ENCODE measurements at regions not wholly inside any gene's neighbourhood (a gene's known extent, or its start where the extent isn't known, plus 50 kb on each side); places are given as distances from the start of the nearest gene placed in this dataset.

- DNase-seq: no peak
Measured at GRCh38 chr5:173767574-173768266, 120.4 kb upstream of the CPEB4 start.

- DNase-seq: no peak
Measured at GRCh38 chr5:173768267-173768806, 119.8 kb upstream of the CPEB4 start.

GRCh38 chr5:173768891-173769290 is 119.3 kb upstream of the CPEB4 start:
- DNase-seq: no peak

- no peak for DNase-seq
Measured at GRCh38 chr5:173770637-173771036, 117.5 kb upstream of the CPEB4 start.

DNA sequence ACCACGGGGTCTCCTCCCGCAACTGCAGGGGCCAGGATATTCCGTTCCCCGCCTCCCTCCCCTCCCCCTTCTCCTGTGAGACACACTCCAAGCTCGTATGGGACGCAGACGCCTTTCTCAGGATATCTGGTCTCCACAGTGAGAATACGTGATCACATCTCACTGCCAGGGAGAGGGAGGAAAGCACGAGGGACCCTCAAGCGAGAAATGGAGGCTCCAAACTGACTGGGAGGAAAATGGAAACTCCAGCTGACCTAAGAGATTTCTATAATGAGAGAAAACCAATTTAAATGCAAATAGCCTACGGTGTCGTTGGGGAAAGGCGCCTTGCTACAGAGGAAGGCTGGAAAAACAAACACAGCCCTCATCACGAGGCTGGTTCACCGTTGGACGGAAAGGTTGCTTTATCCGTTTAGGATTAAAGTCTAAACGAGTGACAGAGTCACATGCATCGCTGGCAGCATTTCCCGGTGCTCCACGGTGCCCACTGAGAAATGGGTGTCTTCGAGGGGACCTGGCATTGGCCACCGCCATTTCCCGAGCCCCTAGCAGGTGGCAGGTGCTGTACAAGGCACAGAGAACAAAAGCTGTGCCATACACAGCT is 116.9 kb upstream of the CPEB4 start:
- DNase-seq: no peak

DNA sequence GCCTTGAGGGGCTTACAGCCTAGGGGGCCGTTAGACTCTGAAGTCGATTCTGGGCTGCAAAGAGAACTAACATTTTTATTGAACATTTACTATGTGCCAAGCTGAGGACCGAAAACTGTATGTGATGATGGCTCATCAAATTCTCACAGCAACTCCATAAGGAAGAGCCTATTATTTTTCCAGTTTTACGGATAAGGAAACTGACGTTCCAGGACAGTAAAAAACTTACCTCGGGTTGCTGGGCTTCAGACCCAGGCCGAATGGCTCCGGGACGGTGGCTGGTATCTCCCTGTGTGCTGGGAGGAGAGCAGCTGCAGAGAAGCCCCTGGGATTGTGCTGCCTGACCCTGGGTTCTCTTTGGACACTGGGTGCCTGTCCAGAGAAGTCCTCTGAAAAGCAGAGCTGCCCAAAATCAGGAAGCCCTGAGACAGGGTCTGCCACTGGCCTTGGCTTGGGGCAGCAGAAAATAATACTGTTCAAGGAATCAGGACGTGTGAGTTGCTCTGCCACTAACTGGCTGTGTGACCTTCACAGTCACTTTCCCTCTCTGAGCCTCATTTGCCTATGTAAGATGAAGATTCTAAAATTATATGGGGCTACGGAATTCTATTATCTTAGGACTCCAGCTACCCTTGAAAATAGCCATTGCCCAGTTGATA is 116.3 kb upstream of the CPEB4 start:
- DNase-seq: no peak

DNA sequence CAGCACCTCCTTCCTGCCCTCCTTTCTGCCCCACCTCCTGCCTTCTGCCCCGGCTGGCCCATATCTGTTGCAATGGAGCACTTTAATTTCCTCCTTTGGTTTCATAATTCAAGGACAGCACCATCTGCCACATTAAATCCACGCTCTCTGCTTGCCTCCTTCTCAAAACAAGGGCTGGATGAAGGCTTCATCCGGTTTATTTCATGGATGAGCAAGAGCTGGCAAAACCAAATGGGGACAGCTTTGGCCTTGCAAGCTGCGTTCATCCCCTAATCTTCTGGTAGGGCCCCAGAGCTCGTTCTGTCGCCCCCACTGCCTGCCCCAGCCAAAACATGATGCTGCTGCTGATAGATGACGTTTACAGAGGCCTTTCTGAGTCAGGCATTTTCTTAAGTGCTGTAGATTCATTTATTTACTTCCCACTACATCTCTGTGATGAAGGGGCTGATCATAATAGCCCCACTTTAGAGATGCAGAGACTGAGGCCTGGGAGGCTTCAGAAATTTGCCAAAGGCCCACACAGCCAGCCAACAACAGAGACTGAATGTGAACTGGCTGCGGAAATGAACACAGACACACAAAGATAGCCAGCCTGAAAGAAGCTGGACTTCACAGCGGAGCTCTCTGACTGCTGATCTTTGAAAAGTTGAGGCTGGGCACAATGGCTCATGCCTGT is 115.6 kb upstream of the CPEB4 start:
- no peak for DNase-seq

- DNase-seq: no peak
Measured at GRCh38 chr5:173774271-173774761, 113.8 kb upstream of the CPEB4 start.

DNA sequence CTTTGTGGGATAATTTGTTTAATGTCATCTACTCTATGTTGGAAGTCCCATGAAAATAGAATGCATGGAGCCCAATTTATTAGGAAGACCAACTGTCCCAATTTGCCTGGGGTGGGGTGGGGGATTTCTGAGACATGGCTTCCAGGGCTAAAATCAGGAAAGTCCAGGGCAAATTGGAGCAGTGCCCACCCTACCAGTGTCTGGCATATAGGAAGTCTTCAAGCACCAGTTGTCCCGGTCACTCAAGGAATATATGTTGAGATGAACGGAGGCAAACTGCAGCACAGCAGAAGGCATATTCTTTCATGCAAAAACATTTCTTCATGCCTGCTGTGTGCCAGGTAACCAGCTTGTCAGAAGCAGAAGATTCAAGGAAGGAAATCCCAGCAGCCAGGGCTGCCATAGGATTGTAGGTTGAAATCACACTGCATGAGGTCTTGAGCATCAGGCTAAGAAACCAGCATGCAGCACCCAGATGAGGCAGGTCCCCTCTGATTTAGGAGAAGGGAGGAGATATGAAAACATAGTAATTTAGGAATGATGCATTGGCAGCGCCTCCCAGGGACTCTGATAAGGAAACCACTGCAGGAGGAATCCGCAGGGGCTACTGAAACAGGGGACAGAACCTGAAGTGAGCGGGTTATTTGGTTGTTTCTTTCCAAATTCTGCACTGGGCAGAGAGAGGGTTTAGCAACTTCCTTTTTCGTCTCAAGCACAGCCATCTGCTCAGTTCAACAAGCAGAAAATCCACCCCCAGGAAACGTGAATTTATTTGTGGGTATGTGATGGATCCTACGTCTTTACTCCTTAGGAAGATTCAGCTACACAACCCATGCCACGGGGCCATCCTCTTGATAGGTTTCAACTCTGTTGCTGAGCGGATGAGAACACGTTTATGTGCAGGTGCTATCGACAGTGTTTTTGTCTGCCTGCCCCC is 112.6 kb upstream of the CPEB4 start:
- no peak for DNase-seq

GRCh38 chr5:173777149-173777548 is 111.0 kb upstream of the CPEB4 start:
- DNase-seq: no peak

GRCh38 chr5:173777674-173778073 is 110.5 kb upstream of the CPEB4 start:
- no peak for DNase-seq

- DNase-seq: no peak
Measured at GRCh38 chr5:173778152-173778782, 109.9 kb upstream of the CPEB4 start.

DNA sequence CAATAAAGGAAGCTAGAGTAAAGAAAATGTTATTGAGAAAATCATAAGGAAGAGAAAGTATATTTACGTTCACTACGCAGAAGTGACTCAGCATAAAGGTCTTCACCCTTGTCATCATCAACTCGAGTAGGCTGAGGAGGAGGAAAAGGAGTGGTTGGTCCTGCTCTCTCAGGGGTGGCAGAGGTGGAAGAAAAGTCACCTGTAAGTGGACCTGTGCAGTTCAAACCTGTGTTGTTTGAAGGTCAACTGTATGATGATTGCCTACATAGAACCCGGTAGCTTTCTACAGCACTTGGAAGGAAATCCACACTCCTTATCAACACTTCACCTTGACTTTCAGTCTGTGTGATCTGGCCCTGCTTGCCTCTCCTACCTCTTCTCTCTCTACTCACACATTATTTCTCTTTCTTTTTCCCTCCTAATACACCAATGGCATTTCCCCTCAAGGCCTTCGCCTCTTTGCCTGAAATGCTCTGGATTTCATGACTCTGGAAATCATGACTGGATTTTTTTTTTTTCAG is 109.3 kb upstream of the CPEB4 start:
- no peak for DNase-seq

DNA sequence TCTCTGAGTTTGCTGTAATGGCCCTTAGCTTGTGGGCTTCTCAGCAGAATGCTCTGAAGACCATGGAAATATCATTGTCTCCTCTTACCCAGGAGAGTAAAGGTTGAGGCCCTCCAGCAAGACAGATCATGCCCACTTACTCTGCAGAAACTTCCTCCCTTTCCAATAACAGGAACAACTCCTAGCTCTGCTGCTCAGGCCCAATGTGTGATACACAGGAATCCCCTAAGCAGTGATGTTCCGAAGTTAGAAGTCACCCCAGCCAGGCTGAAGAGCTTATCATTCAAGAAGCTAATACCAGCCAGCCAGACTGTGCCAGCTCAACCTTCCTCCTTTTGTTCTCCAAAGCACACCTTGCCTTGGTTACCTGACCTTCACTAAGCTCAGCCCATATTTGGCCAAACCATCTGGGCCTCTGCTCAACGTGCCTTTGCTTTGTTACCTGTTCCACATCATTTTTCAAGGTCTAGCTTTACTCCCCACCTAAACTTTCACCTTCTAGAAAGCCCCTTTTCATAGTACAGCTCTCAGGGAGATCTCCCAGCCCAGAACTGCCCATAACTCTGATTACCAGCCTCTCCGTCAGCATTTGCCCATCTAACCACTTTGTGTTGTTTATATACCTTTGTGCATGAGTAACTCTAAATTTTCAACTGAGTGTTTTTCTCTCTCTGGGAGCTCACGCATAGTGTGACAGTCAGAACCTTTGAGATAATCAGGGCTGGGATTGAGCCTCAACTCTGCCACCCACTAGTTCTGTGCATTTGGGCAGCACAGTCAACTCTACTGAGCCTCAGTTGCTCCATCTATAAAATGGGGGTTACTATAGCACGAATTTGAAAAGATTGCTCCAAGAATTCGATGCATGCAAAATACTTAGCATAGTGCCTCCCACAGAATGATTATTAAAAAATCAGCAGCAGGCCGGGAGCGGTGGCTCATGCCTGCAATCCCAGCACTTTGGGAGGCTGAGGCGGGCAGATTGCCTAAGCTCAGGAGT is 107.6 kb upstream of the CPEB4 start:
- DNase-seq: no peak

DNA sequence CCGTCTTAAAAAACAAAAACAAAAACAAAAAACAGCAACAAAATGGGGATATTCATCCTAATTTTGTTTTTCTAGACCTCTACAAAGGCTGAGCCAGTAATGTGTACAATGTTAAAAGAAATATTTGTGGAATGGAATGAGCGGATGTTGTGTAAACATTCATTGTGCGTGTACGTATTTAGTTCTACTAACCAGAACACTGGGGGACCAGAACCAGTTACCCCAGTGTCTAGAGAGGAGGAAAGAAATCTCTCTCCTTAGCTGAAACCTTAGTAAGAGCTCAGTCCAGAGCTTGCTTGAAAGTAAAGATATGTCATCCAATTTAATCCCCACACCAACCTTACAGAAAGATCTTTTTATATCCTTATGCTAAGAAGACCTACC is 106.7 kb upstream of the CPEB4 start:
- peak; percentile 41 for DNase-seq

- peak; percentile 87 for DNase-seq
Measured at GRCh38 chr5:173781816-173782670, 106.1 kb upstream of the CPEB4 start.

- DNase-seq: no peak
Measured at GRCh38 chr5:173782671-173783101, 105.5 kb upstream of the CPEB4 start.

DNA sequence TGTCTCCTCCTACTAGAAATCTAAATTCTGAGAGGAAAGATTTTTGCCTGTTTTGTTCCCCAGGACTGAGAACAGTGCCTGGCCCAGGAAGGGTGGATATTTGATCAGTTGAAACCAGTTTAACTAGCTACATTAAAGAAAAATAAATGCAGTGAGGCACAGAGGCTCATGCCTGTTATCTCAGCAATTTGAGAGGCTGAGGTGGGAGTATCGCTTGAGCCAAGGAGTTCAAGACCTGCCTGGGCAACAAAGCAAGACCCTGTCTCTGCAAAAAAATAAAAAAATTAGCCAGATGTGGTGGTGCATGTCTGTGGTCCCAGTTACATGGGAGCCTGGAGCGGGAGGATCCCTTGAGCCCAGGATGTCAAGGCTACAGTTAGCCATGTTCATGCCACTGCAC is 104.8 kb upstream of the CPEB4 start:
- DNase-seq: no peak

DNA sequence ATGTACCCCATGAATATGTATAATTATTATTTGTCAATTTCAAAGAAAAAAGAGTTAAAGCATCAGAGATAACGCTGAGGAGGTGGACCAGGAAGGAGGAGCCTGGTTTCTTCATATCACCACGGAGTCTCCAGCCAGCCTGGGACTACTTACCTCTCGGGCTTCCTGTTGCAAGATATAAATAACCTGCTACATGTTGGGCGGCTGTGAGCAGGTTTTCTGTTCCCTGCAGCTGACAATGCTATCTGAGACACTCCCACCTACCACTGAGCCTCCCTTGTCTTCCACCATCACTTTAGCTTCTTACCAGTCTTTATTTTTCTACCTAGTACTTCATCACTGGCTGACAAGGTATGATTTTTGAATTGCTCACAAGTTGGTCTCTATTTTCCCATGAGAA is 102.7 kb upstream of the CPEB4 start:
- DNase-seq: no peak

Data from fibroblast of skin of back (primary cell).